KMS-11 (cell line): ENCODE measurements at regions not wholly inside any gene's neighbourhood (a gene's known extent, or its start where the extent isn't known, plus 50 kb on each side); places are given as distances from the start of the nearest gene placed in this dataset.

ENCODE experiments used
- H2AFZ ChIP-seq: fragments of 200-600 bp; sonication (generic); 2 replicates; pipeline ENCODE4 v1.6.1; 2016; ENCODE audit warnings: antibody characterized with exemption, mixed run types, low read depth
- H3K27ac ChIP-seq: fragments of 200-600 bp; sonication (generic); 2 replicates; pipeline ENCODE4 v1.6.1; 2016; ENCODE audit warnings: mild to moderate bottlenecking, mixed run types
- H3K27me3 ChIP-seq: fragments of 200-600 bp; sonication (generic); 2 replicates; pipeline ENCODE4 v1.6.1; 2017; ENCODE audit warnings: mild to moderate bottlenecking, low read depth, mixed run types, moderate library complexity; ENCODE audit not compliant: insufficient read depth
- H3K36me3 ChIP-seq: fragments of 200-600 bp; sonication (generic); 2 replicates; pipeline ENCODE4 v1.6.1; 2017; ENCODE audit warnings: mild to moderate bottlenecking, mixed run types; ENCODE audit not compliant: insufficient read depth
- H3K4me1 ChIP-seq: fragments of 200-600 bp; sonication (generic); 2 replicates; pipeline ENCODE4 v1.6.1; 2016; ENCODE audit warnings: mild to moderate bottlenecking, low read depth, mixed run types; ENCODE audit not compliant: poor library complexity, severe bottlenecking
- H3K4me2 ChIP-seq: fragments of 200-600 bp; sonication (generic); 2 replicates; pipeline ENCODE4 v1.7.0; 2016; ENCODE audit warnings: mild to moderate bottlenecking, mixed run types
- H3K4me3 ChIP-seq: fragments of 200-600 bp; sonication (generic); IDR thresholded peaks from 2 replicates; pipeline ENCODE4 v1.6.1; 2017; ENCODE audit warnings: low read depth, low read length, mixed read lengths; ENCODE audit not compliant: insufficient read depth
- H3K79me2 ChIP-seq: fragments of 200-600 bp; sonication (generic); 2 replicates; pipeline ENCODE4 v1.6.1; 2016; ENCODE audit warnings: low read depth, mixed run types; ENCODE audit not compliant: insufficient read depth
- H3K9ac ChIP-seq: fragments of 200-600 bp; sonication (generic); 2 replicates; pipeline ENCODE4 v1.6.1; 2016; ENCODE audit warnings: mild to moderate bottlenecking, mixed run types
- H4K20me1 ChIP-seq: fragments of 200-600 bp; sonication (generic); 2 replicates; pipeline ENCODE4 v1.6.1; 2016; ENCODE audit warnings: mild to moderate bottlenecking, mixed run types; ENCODE audit not compliant: insufficient read depth
- TF ChIP-seq, protein P1 (sequence below): fragments of 200-600 bp; sonication (generic); conservative IDR thresholded peaks from 2 replicates; pipeline ENCODE4 v1.6.1; 2017; ENCODE audit warnings: low read depth, mild to moderate bottlenecking, antibody characterized with exemption, low read length, moderate library complexity, mixed read lengths

DNA sequence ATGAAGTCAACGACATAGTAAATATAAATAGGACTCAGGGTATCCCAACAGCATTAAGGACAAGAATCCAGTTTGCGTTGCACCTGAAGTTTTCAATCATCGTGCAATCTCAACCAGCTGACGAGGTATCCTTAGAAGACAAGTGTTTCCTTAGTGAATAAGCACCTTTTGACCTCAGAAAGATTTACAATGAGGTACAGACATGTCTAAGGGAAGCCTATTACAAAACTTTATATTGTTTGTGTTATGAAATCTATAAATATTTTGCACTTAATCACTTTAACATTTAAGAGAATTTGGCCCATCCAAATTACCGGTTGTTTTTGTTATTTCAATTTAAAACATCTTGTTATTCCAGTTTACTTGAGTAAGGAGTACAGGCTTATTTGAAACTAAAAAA, 64.9 kb upstream of the PRICKLE2 start:
- no peaks in the 10 kb centered on the region for H3K27me3 ChIP-seq
- no peaks in the 10 kb centered on the region for H3K36me3 ChIP-seq
- H3K4me2 ChIP-seq = no peak overlapping the region
- H3K27ac ChIP-seq = no peak overlapping the region
- no peak overlapping the region for H3K9ac ChIP-seq
- H3K4me3 ChIP-seq = no peak overlapping the region
- H2AFZ ChIP-seq = no peak overlapping the region
- no peaks in the 10 kb centered on the region for H3K4me1 ChIP-seq
- TF ChIP-seq, protein P1, sequence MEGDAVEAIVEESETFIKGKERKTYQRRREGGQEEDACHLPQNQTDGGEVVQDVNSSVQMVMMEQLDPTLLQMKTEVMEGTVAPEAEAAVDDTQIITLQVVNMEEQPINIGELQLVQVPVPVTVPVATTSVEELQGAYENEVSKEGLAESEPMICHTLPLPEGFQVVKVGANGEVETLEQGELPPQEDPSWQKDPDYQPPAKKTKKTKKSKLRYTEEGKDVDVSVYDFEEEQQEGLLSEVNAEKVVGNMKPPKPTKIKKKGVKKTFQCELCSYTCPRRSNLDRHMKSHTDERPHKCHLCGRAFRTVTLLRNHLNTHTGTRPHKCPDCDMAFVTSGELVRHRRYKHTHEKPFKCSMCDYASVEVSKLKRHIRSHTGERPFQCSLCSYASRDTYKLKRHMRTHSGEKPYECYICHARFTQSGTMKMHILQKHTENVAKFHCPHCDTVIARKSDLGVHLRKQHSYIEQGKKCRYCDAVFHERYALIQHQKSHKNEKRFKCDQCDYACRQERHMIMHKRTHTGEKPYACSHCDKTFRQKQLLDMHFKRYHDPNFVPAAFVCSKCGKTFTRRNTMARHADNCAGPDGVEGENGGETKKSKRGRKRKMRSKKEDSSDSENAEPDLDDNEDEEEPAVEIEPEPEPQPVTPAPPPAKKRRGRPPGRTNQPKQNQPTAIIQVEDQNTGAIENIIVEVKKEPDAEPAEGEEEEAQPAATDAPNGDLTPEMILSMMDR = no peak
- H4K20me1 ChIP-seq = no peaks in the 10 kb centered on the region
- no peaks in the 10 kb centered on the region for H3K79me2 ChIP-seq

GRCh38 chr3:64289622-64290021, 64.4 kb upstream of the PRICKLE2 start:
- Histone ChIP-seq H3K27ac (no peak overlapping the region), H3K4me2 (no peak overlapping the region), H3K79me2 (no peaks in the 10 kb centered on the region), H3K9ac (no peak overlapping the region), H2AFZ (no peak overlapping the region), H3K4me3 (no peak overlapping the region), H3K36me3 (no peaks in the 10 kb centered on the region), H3K4me1 (no peaks in the 10 kb centered on the region), H3K27me3 (no peaks in the 10 kb centered on the region), H4K20me1 (no peaks in the 10 kb centered on the region)
- TF ChIP-seq, protein P1 = no peak

- Histone ChIP-seq H3K27me3 (no peaks in the 10 kb centered on the region), H3K4me1 (no peaks in the 10 kb centered on the region), H2AFZ (no peak overlapping the region), H4K20me1 (no peaks in the 10 kb centered on the region), H3K36me3 (no peaks in the 10 kb centered on the region), H3K4me2 (no peak overlapping the region), H3K79me2 (no peaks in the 10 kb centered on the region), H3K27ac (no peak overlapping the region), H3K4me3 (no peak overlapping the region), H3K9ac (no peak overlapping the region)
- TF ChIP-seq, protein P1 = no peak
Observed at GRCh38 chr3:64278625-64279024, 53.4 kb upstream of the PRICKLE2 start.

DNA sequence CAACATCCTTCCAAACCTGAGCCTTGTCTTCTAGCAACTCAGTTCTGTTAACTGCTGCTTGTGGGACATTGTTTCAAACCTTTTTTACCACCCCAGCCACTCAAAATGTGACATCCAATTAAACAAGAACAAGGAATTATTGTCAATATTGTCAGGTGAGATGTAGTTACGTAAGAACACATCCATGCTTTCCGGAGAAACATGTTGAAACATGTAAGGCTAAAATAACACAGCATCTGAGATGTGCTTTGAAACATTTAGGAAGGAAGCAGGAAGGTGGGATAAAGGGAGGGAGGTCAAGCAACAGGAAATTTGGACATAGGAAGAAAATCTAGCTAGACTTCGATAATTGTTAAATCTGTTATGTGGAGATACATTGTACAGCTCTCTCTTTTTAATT, 50.9 kb upstream of the PRICKLE2 start:
- TF ChIP-seq, protein P1 = no peak
- Histone ChIP-seq H2AFZ (no peak overlapping the region), H3K4me3 (no peak overlapping the region), H3K9ac (no peak overlapping the region), H3K4me2 (no peak overlapping the region), H4K20me1 (no peaks in the 10 kb centered on the region), H3K79me2 (no peaks in the 10 kb centered on the region), H3K27ac (no peak overlapping the region), H3K4me1 (no peaks in the 10 kb centered on the region), H3K27me3 (no peaks in the 10 kb centered on the region), H3K36me3 (no peaks in the 10 kb centered on the region)
